HG02981 (cell line): ENCODE measurements at regions not wholly inside any gene's neighbourhood (a gene's known extent, or its start where the extent isn't known, plus 50 kb on each side); places are given as distances from the start of the nearest gene placed in this dataset.

ENCODE experiments used
- ATAC-seq: cut with Tn5 transposase; IDR thresholded peaks from one replicate; pipeline ENCODE4 v1.9.1; 2021; ENCODE audit warnings: mild to moderate bottlenecking, moderate library complexity; ENCODE audit not compliant: unreplicated experiment

- no peak for ATAC-seq
These were observed 1402.3 kb upstream of the LRRTM1 start for GRCh38 chr2:81706856-81707255.

DNA sequence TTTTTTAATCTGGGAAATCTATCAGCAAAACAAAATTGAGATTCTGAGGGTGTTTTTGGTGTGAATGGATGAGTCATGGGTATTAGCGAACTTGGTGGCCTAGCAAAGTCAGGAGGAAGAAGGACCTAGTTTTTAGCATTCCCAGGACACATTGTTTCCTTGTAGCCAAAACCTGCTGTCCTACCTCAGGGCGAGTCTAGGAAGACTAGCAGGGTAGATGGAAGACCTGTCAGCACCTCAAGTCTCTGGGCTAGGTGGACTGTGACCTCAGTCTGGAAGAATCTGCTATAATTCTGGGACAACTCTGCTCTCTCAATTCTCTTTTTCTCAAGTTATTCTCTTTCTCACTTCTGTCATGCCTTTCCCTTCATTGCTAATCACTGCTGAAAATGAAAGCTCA, 1399.3 kb upstream of the LRRTM1 start:
- ATAC-seq: no peak

DNA sequence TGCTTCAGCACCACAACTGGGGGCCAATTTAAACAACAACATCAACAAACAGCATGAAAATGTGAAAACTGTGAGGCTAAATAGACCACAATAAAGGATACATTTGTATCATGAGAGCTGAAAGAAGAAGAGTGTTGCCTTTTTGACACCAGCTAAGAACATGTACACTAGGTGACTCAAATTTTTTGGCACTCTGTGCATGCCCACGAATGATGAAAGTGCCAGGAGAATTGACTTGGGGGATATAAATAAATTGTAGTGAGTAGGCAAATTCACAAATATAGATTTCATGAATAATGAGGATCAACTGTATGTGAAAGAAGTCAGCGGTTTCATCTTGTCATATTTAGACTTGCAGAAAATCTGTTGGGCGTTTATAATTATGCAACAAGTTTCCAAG, 1388.0 kb upstream of the LRRTM1 start:
- ATAC-seq: no peak

DNA sequence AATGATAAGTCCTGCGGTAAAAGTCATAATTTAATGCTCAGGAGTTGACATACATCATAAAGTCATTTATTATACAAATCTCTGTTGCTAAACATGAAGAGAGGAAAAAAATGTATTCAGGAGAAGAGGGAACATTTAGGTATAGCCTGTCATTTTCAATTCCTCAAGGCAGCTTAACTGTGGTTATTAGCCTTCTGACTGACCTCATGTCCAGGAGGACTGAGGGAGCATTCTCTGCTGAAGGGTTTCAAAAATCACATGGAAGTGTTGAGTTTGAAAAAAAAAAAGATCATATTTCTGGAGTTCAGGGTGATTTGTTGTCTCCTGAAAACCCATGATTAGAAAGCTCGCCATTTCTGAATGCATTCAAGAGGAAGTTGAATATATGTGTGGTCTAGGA, 1371.1 kb upstream of the LRRTM1 start:
- ATAC-seq: no peak

- no peak for ATAC-seq
These were observed 1368.4 kb upstream of the LRRTM1 start for GRCh38 chr2:81672923-81673322.

DNA sequence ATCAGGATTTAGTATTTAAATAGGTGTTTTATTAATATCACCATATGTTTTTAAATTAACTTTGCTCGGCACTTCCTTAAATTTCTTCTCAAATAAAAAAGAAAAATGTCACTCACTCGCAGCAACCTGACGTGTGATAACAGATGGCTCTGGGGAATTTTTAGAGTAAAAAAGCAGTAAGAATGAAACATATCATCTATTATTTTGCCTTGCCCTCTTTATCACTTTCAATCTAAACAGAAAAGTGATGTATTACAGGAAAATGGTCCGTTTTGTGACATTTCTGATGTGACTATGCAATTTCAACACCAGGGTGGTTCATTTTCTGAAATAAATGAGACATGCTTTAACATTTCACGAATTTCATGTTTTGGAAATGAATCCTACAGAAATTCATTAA, 1368.0 kb upstream of the LRRTM1 start:
- ATAC-seq: no peak

DNA sequence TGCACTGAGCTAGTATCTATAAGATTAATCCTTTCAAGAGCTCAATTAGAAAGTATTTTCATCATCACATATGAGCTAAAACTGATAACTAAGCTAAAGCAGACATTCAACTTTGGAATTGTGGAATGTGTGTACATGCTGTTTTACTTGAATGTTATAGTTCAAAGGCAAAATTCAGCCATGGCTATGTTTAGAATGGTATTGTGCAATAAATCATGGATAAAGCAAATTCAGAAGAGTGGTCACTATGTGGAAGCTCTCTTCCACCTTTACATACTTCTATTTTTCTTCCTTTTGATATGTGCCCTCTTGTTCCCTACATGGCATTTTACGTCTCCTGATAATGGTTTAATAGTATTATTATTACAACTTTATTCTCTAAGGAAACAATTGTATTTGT, 1366.3 kb upstream of the LRRTM1 start:
- ATAC-seq: no peak

DNA sequence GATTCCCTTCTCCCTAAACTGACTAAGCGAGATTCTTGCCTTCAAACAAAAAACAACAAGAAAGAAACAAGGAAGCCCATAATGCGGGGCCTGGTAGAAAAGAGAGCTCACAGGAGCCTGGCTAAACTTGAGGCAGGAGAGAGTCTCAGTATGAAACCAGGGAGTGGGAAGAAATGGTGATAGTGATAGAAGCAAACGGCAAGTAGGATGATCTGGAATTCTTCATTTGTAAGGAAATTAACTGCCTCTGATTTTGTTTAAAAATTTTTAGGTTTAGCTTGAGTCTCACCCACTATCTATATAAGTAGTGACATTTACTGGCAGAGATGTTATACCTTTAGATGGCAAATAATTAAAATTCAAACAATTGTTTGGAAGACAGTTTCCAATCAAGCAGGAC, 1356.5 kb upstream of the LRRTM1 start:
- ATAC-seq: no peak

- ATAC-seq: no peak
These were observed 1353.7 kb upstream of the LRRTM1 start for GRCh38 chr2:81658227-81658626.

GRCh38 chr2:81650048-81650971, 1345.8 kb upstream of the LRRTM1 start:
- ATAC-seq: no peak

GRCh38 chr2:81648806-81649205, 1344.3 kb upstream of the LRRTM1 start:
- ATAC-seq: no peak

- ATAC-seq: no peak
These were observed 1343.8 kb upstream of the LRRTM1 start for GRCh38 chr2:81648370-81648769.

DNA sequence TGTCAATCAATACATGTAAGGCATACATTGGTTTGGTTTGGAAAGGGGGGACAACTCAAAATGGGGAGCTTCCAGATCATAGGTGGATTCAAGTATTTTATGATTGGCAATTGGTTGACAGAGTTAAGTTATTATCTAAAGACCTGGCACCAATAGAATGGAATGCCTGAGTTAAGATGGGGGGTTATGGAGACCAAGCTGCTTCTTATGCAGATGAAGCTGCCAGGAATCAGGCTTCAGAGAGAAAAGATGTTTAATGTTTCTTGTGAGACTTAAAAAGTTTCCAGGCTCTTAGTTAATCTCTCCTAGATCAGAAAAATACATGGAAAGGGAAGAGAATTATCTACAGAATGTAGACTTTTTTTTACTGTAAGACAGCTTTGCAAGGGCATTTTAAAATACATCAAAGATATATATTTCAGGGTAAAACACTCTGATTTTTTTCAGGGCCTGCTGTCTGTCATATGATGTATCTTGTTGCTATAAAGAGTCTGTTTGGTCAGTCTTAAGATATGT, 1343.2 kb upstream of the LRRTM1 start:
- ATAC-seq: no peak

- ATAC-seq: no peak
These were observed 1341.3 kb upstream of the LRRTM1 start for GRCh38 chr2:81645745-81646301.

DNA sequence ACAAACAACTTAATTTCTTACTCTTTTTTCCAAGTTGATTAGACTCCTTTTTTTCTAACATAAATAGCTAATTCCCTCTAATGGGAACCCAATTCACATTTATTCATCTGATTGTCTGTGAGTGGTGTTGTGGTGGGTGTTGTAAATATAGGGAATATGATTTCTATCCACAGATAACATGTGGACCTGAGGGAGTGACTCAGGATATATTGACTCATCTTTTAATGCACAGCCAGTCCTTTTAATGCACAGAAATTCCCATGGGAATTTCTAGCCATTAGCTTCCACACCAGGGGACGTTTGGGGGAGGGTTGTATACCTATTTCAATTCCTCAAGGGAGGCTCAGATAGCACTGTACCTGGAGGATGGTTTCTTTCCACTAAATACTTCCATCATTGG, 1339.6 kb upstream of the LRRTM1 start:
- no peak for ATAC-seq

GRCh38 chr2:81624825-81625224, 1320.3 kb upstream of the LRRTM1 start:
- no peak for ATAC-seq

GRCh38 chr2:81600088-81600487, 1295.5 kb upstream of the LRRTM1 start:
- ATAC-seq: no peak

- ATAC-seq: no peak
These were observed 1293.9 kb upstream of the LRRTM1 start for GRCh38 chr2:81598453-81598852.

GRCh38 chr2:81589406-81589805, 1284.9 kb upstream of the LRRTM1 start:
- ATAC-seq: no peak

- ATAC-seq: no peak
These were observed 1279.0 kb upstream of the LRRTM1 start for GRCh38 chr2:81583311-81584108.

- ATAC-seq: no peak
These were observed 1272.2 kb upstream of the LRRTM1 start for GRCh38 chr2:81576713-81577112.
